ENCODE measurements at regions not wholly inside any gene's neighbourhood (a gene's known extent, or its start where the extent isn't known, plus 50 kb on each side); places are given as distances from the start of the nearest gene placed in this dataset.
A peak's percentile ranks its signal among the peaks of the same experiment; 100 is the strongest.

DNA sequence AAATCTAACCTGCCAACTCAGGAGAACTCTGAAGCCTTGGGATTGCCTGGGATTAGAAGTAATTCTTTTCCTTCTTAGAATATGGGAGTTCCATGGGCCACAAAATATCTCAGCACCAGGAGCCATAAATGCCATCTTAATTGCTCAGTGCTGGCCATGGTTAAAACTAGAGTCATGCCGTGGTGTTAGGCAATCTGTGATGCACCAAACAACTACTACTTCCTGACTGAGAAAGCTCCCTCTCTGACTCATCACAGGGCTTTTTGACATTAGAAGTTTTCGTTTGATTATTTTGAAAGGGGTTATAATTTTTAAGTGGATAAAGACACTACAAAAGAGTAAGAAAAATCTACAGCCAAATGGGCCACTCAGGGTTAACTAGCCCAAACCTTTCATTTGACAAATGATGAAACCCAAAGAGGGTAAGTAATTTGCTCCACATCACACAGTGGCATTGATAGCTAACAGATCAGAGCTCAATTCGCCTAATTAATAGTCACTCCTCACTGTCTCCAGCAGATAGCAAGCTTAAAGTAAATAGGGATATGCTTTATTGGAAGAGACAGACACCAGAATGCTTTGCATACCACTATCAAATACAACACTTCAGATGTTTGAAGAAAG is 377.3 kb downstream of the EMP1 start (continued):
- TF ChIP-seq CEBPB (IDR thresholded peaks at IDR 0.05; ENCODE audit: low read depth) (peak; percentile 99), JUND (IDR thresholded peaks at IDR 0.05) (peak; percentile 92), YY1 (IDR thresholded peaks at IDR 0.05; ENCODE audit: extremely low read depth, insufficient replicate concordance, low read depth, low read length) (peak; percentile 48)

DNA sequence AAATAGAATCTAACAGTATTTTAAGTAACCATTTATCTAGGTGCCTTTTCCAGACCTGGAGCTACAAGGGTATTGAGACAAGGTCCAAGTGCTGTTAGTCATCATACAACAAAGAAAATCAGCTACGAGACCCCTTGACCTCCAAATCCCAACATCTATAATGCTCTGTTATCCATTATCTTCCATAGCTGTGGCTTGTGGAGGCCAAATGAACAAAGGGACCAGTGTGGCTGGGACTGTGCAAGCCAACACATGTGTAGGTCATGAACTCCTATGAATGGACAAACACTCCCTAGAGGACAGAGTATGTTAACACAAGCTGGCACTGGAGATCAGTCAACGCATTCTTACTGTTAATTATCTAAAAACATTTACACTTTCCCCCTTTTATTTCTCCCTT is 374.5 kb downstream of the EMP1 start:
- intact Hi-C loops (cut with micrococcal nuclease), result no loop called here
- Histone ChIP-seq H3K4me3 (replicated peaks in 1 of 2; ENCODE audit: low read depth in 1 of 2, low read length in 2 of 2) (no peak overlapping the region), H3K27ac (ENCODE audit: low read depth, low read length) (peak overlapping the region; percentile 93), H3K36me3 (ENCODE audit: control insufficient read depth in 1 of 2, insufficient read depth in 2 of 2, low read length in 2 of 2) (no peaks in the 10 kb centered on the region), H3K4me2 (ENCODE audit: low read length) (peak overlapping the region; percentile 44), H3K9ac (ENCODE audit: low read length) (peak overlapping the region; percentile 34), H3K4me1 (ENCODE audit: control insufficient read depth in 1 of 2, insufficient read depth in 2 of 2, low read length in 2 of 2) (peaks cover 70 to 71% of the 10 kb centered on the region in 2 experiments), H3K27me3 (ENCODE audit: insufficient read depth, low read length) (no peaks in the 10 kb centered on the region), H2AFZ (ENCODE audit: low read depth, low read length, poor library complexity, severe bottlenecking) (no peak overlapping the region), H3K9me3 (ENCODE audit: control insufficient read depth in 1 of 2, insufficient read depth in 1 of 2, low read depth in 1 of 2, low read length in 2 of 2) (no peaks in the 10 kb centered on the region), H3K79me2 (ENCODE audit: insufficient read depth, low read length) (no peaks in the 10 kb centered on the region), H4K20me1 (ENCODE audit: insufficient read depth) (no peaks in the 10 kb centered on the region), H3K9me2 (ENCODE audit: insufficient read depth) (no peaks in the 10 kb centered on the region)
- ChIA-PET CTCF (interaction anchor here (0.8 to 1.3 kb wide), 2 partner anchors 11 to 209 kb away, joined by 4 to 5 read pairs; no protein-coding TSS in a partner anchor), POLR2A (interaction anchor here (0.8 to 1.4 kb wide), 4 partner anchors 10 to 36 kb away, joined by 3 to 5 read pairs (median 4); no protein-coding TSS in a partner anchor), RAD21 (ENCODE audit: low non-redundant PET in 1 of 2, low total read pairs in 2 of 2, uncharacterized antibody in 2 of 2, unreplicated experiment in 2 of 2) (interaction anchor here (0.7 to 1.1 kb wide), 4 partner anchors 10 to 209 kb away, joined by 3 to 4 read pairs (median 4); no protein-coding TSS in a partner anchor)
- DNase-seq (ENCODE audit: low read depth, low spot score) (peak; percentile 91), ATAC-seq (peak; percentile 86)
- no TSS peak for BruUV-seq (replicated peaks)
- TF ChIP-seq EGR1 (IDR thresholded peaks at IDR 0.05; ENCODE audit: low read depth), result no peak
- TF ChIP-seq CBX3 (IDR thresholded peaks at IDR 0.05; ENCODE audit: low read depth), result peak; percentile 86; the same call in 1 of the 2 replicates
- TF ChIP-seq SIN3A (IDR thresholded peaks at IDR 0.05; ENCODE audit: low read depth), result peak; percentile 72
- TF ChIP-seq RAD21 (IDR thresholded peaks at IDR 0.05; ENCODE audit: low read depth), result peak; percentile 37; the same call in 1 of the 2 replicates
- TF ChIP-seq SP1 (IDR thresholded peaks at IDR 0.05; ENCODE audit: low read depth), result peak; percentile 95
- no peak for TF ChIP-seq EZH2phosphoT487 (IDR thresholded peaks at IDR 0.05; ENCODE audit: borderline replicate concordance)
- TF ChIP-seq CEBPB (IDR thresholded peaks at IDR 0.05; ENCODE audit: low read depth), result peak; percentile 78
- peak; percentile 42 for TF ChIP-seq POLR2AphosphoS5 (IDR thresholded peaks at IDR 0.05; ENCODE audit: low read depth, low read length)
- TF ChIP-seq SRF (IDR thresholded peaks at IDR 0.05; ENCODE audit: low read depth), result 0 out of 2 replicates have a peak, but pooled peaks have one; percentile 46
- no peak for TF ChIP-seq TCF7L2 (IDR thresholded peaks at IDR 0.05; ENCODE audit: borderline replicate concordance, extremely low read depth, insufficient read depth, insufficient read length)
- peak in 2 of 3 experiments; percentile 28 to 43; a peak in 3 of 6 replicates for TF ChIP-seq CTCF (IDR thresholded peaks at IDR 0.05 in 2 of 3, conservative IDR thresholded peaks at IDR 0.05 in 1 of 3; ENCODE audit: borderline replicate concordance in 1 of 3, insufficient read depth in 1 of 3, low read depth in 2 of 3, low read length in 2 of 3)
- peak; percentile 56; the same call in 1 of the 2 replicates for TF ChIP-seq FOSL1 (IDR thresholded peaks at IDR 0.05; ENCODE audit: low read depth)
- TF ChIP-seq ZFX (IDR thresholded peaks at IDR 0.05), result no peak
- peak; percentile 76 for TF ChIP-seq MAX (IDR thresholded peaks at IDR 0.05)
- peak; percentile 81 for TF ChIP-seq JUND (IDR thresholded peaks at IDR 0.05)
- TF ChIP-seq, protein P1, sequence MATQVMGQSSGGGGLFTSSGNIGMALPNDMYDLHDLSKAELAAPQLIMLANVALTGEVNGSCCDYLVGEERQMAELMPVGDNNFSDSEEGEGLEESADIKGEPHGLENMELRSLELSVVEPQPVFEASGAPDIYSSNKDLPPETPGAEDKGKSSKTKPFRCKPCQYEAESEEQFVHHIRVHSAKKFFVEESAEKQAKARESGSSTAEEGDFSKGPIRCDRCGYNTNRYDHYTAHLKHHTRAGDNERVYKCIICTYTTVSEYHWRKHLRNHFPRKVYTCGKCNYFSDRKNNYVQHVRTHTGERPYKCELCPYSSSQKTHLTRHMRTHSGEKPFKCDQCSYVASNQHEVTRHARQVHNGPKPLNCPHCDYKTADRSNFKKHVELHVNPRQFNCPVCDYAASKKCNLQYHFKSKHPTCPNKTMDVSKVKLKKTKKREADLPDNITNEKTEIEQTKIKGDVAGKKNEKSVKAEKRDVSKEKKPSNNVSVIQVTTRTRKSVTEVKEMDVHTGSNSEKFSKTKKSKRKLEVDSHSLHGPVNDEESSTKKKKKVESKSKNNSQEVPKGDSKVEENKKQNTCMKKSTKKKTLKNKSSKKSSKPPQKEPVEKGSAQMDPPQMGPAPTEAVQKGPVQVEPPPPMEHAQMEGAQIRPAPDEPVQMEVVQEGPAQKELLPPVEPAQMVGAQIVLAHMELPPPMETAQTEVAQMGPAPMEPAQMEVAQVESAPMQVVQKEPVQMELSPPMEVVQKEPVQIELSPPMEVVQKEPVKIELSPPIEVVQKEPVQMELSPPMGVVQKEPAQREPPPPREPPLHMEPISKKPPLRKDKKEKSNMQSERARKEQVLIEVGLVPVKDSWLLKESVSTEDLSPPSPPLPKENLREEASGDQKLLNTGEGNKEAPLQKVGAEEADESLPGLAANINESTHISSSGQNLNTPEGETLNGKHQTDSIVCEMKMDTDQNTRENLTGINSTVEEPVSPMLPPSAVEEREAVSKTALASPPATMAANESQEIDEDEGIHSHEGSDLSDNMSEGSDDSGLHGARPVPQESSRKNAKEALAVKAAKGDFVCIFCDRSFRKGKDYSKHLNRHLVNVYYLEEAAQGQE (IDR thresholded peaks at IDR 0.05; ENCODE audit: low read depth), result no peak
- TF ChIP-seq ATF3 (IDR thresholded peaks at IDR 0.05), result no peak
- TF ChIP-seq POLR2A (IDR thresholded peaks at IDR 0.05; ENCODE audit: borderline replicate concordance, extremely low read depth, insufficient read depth, insufficient read length), result no peak
- no peak for TF ChIP-seq YY1 (IDR thresholded peaks at IDR 0.05; ENCODE audit: extremely low read depth, insufficient replicate concordance, low read depth, low read length)
- TF ChIP-seq ELF1 (IDR thresholded peaks at IDR 0.05; ENCODE audit: borderline replicate concordance, low read depth), result no peak

All from HCT116 (cell line).